ENCODE measurements at regions not wholly inside any gene's neighbourhood (a gene's known extent, or its start where the extent isn't known, plus 50 kb on each side); places are given as distances from the start of the nearest gene placed in this dataset.

DNA sequence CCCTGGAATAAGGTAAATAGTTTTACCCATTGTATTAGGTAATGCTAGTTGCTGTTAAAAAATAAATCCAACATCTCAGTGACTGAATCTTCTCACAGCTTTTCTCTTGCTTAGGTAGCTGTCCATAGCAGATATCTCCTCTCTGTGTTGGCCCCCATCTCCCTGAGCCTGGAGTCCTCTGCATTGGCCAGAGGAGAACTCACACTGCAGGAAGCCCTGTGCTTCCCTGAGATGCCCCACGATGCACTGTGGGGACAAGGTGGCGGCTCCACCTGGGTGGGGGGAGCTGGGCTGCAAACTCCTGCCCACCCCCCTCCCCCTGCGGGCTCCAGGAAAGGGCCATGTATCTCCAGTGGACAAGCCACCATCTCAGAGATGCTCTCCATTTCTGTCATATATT is 80.4 kb upstream of the SALL3 start:
- Histone ChIP-seq H3K9me3 (ENCODE audit: control insufficient read depth in 1 of 2, low read length in 2 of 2) (no peaks in the 10 kb centered on the region), H3K27ac (ENCODE audit: low read depth, low read length) (no peak overlapping the region), H3K4me3 (ENCODE audit: low read depth in 1 of 2, low read length in 2 of 2) (no peak overlapping the region), H3K9ac (ENCODE audit: low read depth in 1 of 2, low read length in 2 of 2) (no peak overlapping the region), H3K36me3 (ENCODE audit: control insufficient read depth in 1 of 2, insufficient read depth in 2 of 2, low read length in 2 of 2) (no peaks in the 10 kb centered on the region), H3K27me3 (ENCODE audit: control insufficient read depth in 1 of 2, insufficient read depth in 2 of 2, low read length in 2 of 2) (no peaks in the 10 kb centered on the region), H3K4me1 (ENCODE audit: control insufficient read depth in 1 of 2, insufficient read depth in 2 of 2, low read length in 2 of 2) (no peaks in the 10 kb centered on the region)

DNA sequence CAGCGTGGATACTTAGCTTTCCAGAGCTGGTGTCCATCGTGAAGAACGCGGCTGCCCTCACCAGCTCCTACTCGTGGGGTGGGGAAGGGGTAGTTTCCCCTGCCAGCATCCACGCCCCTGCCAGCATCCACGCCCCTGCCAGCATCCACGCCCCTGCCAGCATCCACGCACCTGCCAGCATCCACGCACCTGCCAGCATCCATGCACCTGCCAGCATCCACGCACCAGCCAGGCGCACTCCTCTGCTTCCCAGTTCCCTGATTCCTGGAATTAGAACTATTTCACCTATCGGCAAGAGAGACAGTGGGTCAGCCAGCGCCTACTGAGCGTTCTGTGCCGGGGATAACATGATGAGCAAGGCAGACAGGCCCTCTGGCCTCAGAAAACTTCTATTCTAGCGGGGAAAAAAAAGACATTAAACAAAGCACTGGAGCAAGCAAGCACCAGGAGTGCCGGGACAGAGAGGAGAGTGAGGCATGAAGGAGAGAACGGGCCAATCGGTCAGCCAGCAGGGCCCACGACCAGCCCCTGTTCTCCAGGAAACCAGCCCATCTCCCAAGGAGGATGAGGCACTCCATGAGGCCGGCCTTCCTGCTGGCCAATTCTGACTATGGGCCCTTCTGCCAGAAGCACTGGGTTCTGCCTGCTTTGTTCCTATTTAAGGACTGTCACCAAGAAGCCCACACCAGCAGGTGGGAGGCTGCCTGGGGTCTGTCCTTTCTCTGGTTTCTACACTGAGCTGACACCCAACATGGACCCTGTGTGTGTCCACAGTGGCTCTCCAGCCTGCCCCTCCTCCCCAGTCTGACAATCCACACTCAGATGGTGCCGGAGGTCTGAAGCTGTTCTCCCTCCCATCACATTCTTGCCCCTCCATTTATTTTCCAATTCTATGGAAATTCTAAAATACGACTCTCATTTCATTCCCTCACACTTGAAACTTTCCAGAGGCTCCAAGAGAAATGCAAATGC is 78.4 kb upstream of the SALL3 start:
- no peak overlapping the region for H3K27ac ChIP-seq (ENCODE audit: low read depth, low read length)
- H3K9me3 ChIP-seq (ENCODE audit: control insufficient read depth in 1 of 2, low read length in 2 of 2), result no peaks in the 10 kb centered on the region
- no peaks in the 10 kb centered on the region for H3K27me3 ChIP-seq (ENCODE audit: control insufficient read depth in 1 of 2, insufficient read depth in 2 of 2, low read length in 2 of 2)
- no peaks in the 10 kb centered on the region for H3K36me3 ChIP-seq (ENCODE audit: control insufficient read depth in 1 of 2, insufficient read depth in 2 of 2, low read length in 2 of 2)
- H3K4me1 ChIP-seq (ENCODE audit: control insufficient read depth in 1 of 2, insufficient read depth in 2 of 2, low read length in 2 of 2), result no peaks in the 10 kb centered on the region
- H3K9ac ChIP-seq (ENCODE audit: low read depth in 1 of 2, low read length in 2 of 2), result no peak overlapping the region
- H3K4me3 ChIP-seq (ENCODE audit: low read depth in 1 of 2, low read length in 2 of 2), result no peak overlapping the region

DNA sequence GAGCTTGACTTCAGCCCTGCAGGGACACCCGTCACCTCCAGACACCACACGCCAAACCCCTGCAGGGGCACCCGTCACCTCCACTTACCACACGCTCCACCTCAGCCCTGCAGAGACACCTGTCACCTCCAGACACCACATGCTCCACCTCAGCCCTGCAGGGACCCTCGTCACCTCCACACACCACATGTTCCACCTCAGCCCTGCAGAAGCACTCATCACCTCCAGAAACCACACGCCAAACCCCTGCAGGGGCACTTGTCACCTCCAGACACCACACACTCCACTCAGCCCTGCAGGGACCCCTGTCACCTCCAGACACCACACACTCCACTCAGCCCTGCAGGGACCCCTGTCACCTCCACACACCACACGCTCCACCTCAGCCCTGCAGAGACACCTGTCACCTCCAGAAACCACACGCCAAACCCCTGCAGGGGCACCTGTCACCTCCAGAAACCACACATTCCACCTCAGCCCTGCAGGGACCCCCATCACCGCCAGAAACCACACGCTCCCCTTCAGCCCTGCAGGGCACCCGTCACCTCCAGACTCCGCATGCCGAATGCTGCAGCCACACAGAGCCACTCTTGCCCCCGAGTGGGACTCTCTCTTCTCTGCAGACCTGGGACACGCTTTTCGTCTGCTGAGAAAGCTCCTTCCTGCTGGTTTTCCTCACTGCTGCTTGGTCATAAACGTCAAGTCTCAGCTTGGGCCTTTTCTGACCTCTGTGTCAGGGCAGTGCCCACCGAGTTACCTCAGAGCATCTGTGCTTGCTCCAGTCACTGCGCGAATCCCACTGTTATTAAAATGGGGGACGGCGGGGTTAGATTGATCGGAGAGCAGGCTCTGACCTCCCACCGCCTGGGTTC is 77.5 kb upstream of the SALL3 start:
- no peaks in the 10 kb centered on the region for H3K9me3 ChIP-seq (ENCODE audit: control insufficient read depth in 1 of 2, low read length in 2 of 2)
- no peak overlapping the region for H3K27ac ChIP-seq (ENCODE audit: low read depth, low read length)
- H3K9ac ChIP-seq (ENCODE audit: low read depth in 1 of 2, low read length in 2 of 2), result no peak overlapping the region
- no peaks in the 10 kb centered on the region for H3K27me3 ChIP-seq (ENCODE audit: control insufficient read depth in 1 of 2, insufficient read depth in 2 of 2, low read length in 2 of 2)
- H3K36me3 ChIP-seq (ENCODE audit: control insufficient read depth in 1 of 2, insufficient read depth in 2 of 2, low read length in 2 of 2), result no peaks in the 10 kb centered on the region
- H3K4me1 ChIP-seq (ENCODE audit: control insufficient read depth in 1 of 2, insufficient read depth in 2 of 2, low read length in 2 of 2), result no peaks in the 10 kb centered on the region
- H3K4me3 ChIP-seq (ENCODE audit: low read depth in 1 of 2, low read length in 2 of 2), result no peak overlapping the region

DNA sequence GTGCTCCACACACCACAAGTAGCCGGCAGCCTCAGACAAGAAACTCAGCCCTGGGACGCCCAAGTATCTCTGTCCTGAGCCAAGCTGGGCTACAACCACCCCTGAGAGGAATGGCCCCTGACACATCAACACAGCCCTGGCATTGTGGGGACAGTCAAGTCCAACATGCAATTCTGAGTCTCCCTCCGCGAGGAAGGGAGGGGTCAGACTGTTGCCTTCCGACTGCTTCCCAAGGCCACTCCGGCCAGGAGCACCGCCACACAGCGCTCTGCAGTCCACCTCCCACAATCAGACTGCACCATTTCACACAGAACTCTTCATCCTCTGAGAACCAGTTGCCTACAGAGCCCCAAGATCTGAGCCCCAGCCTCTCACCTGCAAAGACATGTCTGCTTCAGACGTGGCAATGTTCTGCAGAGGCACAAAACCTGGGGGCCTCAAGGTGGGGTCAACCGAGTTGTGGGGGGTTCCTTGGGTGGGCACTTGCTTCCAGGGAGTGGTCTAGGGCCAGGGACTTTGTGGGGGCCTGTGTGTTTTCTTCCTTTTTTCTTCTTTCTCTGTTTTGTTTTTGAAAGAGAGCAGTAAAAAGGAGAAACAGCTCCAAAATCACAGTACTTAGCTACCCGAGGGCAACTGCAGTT is 76.7 kb upstream of the SALL3 start:
- Histone ChIP-seq H3K9me3 (ENCODE audit: control insufficient read depth in 1 of 2, low read length in 2 of 2) (no peaks in the 10 kb centered on the region), H3K27ac (ENCODE audit: low read depth, low read length) (no peak overlapping the region), H3K4me1 (ENCODE audit: control insufficient read depth in 1 of 2, insufficient read depth in 2 of 2, low read length in 2 of 2) (no peaks in the 10 kb centered on the region), H3K27me3 (ENCODE audit: control insufficient read depth in 1 of 2, insufficient read depth in 2 of 2, low read length in 2 of 2) (no peaks in the 10 kb centered on the region), H3K36me3 (ENCODE audit: control insufficient read depth in 1 of 2, insufficient read depth in 2 of 2, low read length in 2 of 2) (no peaks in the 10 kb centered on the region), H3K4me3 (ENCODE audit: low read depth in 1 of 2, low read length in 2 of 2) (no peak overlapping the region), H3K9ac (ENCODE audit: low read depth in 1 of 2, low read length in 2 of 2) (no peak overlapping the region)

DNA sequence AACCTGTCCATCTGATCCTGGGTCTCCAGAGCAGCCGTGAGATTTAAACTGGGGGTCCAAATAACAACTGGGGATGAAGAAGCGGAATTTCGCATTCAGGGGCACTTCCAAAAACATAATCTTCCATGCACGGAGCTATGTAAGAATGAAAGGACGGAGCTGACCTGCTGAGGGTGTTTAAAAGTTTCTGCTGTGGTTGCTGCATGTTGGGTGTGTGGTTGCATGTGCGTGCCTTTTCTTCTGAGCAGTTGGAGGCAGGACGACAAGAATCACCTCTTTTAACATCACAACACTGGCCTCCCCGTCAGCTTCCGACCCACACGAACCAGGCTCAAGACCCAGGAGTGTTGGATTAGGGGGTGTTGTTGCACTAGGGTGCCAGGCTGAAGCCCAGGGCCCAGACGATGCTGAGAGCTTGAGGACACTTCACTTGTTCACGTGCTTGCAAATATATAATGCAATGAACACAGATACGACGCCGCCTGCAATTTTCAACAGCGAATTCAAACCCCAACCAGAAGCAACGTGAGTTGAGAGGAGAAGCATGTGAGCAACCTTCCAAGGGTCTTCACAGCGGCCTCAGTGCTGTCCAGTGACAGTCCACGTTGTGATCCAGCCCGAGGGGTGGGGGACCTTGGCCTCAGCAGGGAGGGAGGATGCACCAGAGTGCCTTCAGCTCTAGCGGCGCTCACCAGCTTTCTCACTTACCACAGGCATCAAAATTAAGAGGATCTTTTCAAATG is 76.0 kb upstream of the SALL3 start:
- Histone ChIP-seq H3K36me3 (ENCODE audit: control insufficient read depth in 1 of 2, insufficient read depth in 2 of 2, low read length in 2 of 2) (no peaks in the 10 kb centered on the region), H3K27me3 (ENCODE audit: control insufficient read depth in 1 of 2, insufficient read depth in 2 of 2, low read length in 2 of 2) (no peaks in the 10 kb centered on the region), H3K9me3 (ENCODE audit: control insufficient read depth in 1 of 2, low read length in 2 of 2) (no peaks in the 10 kb centered on the region), H3K4me3 (ENCODE audit: low read depth in 1 of 2, low read length in 2 of 2) (no peak overlapping the region), H3K27ac (ENCODE audit: low read depth, low read length) (no peak overlapping the region), H3K4me1 (ENCODE audit: control insufficient read depth in 1 of 2, insufficient read depth in 2 of 2, low read length in 2 of 2) (no peaks in the 10 kb centered on the region), H3K9ac (ENCODE audit: low read depth in 1 of 2, low read length in 2 of 2) (no peak overlapping the region)

DNA sequence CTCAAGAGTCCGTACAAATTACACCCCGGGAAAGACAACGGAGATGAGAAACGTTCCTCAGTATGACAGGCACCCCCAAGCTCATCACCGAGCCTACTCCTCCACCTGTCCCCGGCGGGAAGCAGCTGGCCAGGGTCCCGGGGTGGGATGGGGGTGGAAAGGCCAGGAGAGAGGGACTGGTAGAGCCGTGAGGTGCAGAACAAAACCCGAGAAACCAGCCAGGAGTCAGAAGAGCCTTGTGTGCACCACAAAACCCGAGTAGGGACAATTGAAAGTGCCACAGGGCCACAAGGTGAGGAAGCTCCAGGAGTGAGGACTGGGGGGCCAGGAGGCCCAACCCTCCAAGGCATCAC is 75.5 kb upstream of the SALL3 start:
- no peaks in the 10 kb centered on the region for H3K36me3 ChIP-seq (ENCODE audit: control insufficient read depth in 1 of 2, insufficient read depth in 2 of 2, low read length in 2 of 2)
- no peak overlapping the region for H3K9ac ChIP-seq (ENCODE audit: low read depth in 1 of 2, low read length in 2 of 2)
- H3K27ac ChIP-seq (ENCODE audit: low read depth, low read length), result no peak overlapping the region
- H3K9me3 ChIP-seq (ENCODE audit: control insufficient read depth in 1 of 2, low read length in 2 of 2), result no peaks in the 10 kb centered on the region
- H3K4me3 ChIP-seq (ENCODE audit: low read depth in 1 of 2, low read length in 2 of 2), result no peak overlapping the region
- no peaks in the 10 kb centered on the region for H3K4me1 ChIP-seq (ENCODE audit: control insufficient read depth in 1 of 2, insufficient read depth in 2 of 2, low read length in 2 of 2)
- H3K27me3 ChIP-seq (ENCODE audit: control insufficient read depth in 1 of 2, insufficient read depth in 2 of 2, low read length in 2 of 2), result no peaks in the 10 kb centered on the region

DNA sequence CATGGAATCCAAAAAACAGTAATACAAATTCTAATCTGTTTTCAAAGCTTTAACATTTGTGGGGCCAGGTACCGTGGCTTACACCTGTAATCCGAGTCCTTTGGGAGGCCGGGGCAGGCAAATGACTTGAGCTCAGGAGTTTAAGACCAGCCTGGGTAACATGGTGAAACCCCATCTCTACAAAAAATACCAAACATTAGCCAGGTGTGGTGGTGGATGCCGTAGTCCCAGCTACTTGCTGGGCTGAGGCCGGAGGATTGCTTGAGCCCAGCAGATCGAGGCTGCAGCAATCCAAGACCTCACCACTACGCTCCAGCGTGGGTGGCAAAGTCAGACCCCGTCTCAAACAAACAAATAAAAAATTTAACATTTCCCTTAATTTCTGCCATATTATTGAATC is 74.3 kb upstream of the SALL3 start:
- H3K27ac ChIP-seq (ENCODE audit: low read depth, low read length), result no peak overlapping the region
- H3K9me3 ChIP-seq (ENCODE audit: control insufficient read depth in 1 of 2, low read length in 2 of 2), result no peaks in the 10 kb centered on the region
- no peaks in the 10 kb centered on the region for H3K36me3 ChIP-seq (ENCODE audit: control insufficient read depth in 1 of 2, insufficient read depth in 2 of 2, low read length in 2 of 2)
- H3K4me1 ChIP-seq (ENCODE audit: control insufficient read depth in 1 of 2, insufficient read depth in 2 of 2, low read length in 2 of 2), result no peaks in the 10 kb centered on the region
- no peak overlapping the region for H3K4me3 ChIP-seq (ENCODE audit: low read depth in 1 of 2, low read length in 2 of 2)
- H3K27me3 ChIP-seq (ENCODE audit: control insufficient read depth in 1 of 2, insufficient read depth in 2 of 2, low read length in 2 of 2), result no peaks in the 10 kb centered on the region
- no peak overlapping the region for H3K9ac ChIP-seq (ENCODE audit: low read depth in 1 of 2, low read length in 2 of 2)

DNA sequence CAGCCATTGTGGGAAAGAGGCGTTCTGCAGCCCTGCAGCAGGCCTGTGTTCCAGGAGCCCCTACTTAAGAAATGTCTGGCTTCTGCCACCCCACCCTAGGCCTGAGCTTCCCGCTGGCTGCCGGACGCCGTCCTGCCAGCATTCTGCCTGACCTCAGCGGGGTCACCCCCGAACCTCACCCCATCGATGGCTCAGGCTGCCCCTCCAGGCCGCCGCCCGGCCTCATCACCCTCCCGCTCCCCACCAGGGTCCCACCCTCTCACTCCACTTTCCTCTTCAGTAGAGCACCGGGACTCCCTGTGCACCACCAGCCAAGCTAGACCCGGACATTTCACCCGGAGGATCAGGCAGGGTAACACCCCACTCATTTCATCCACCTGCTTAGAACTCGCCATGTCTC is 73.6 kb upstream of the SALL3 start:
- Histone ChIP-seq H3K4me1 (ENCODE audit: control insufficient read depth in 1 of 2, insufficient read depth in 2 of 2, low read length in 2 of 2) (no peaks in the 10 kb centered on the region), H3K27me3 (ENCODE audit: control insufficient read depth in 1 of 2, insufficient read depth in 2 of 2, low read length in 2 of 2) (no peaks in the 10 kb centered on the region)

DNA sequence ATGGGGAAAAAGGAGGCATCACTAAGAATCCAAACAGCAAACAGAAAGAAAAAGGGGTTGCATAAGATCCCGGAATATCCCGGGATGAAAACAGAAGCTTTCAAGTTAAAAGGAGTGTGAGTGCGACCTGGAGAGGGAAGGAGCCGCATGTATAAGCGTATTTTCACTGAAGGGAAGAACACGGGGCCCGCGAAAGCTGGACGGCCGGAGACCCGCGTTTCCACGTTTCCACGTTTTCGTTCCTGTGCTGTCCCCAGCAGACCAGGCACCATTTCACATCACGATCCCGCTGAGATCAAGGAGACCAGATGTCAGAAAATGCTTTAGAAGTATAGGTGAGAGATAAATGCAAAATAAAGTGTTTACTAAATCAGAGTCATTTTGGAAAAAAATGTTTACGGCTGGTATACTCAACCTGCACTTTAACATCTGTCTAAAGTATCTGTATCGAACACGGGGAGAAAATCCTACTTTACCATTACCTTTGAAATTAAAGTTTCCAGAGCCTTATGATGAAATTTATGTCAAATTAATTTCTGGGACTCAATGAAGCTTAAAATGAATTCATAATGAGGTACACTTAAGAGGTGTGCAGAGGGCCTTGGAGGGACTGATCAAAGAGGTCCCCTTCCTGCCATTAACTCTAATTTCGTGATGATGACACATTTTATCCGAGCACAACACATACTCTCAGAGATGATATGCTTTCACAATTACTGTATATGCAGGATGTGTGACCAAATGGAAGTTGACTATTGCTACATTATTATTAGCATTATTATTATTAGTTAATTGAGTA is 71.0 kb upstream of the SALL3 start:
- Histone ChIP-seq H3K4me3 (ENCODE audit: low read depth in 1 of 2, low read length in 2 of 2) (no peak overlapping the region), H3K4me1 (ENCODE audit: control insufficient read depth in 1 of 2, insufficient read depth in 2 of 2, low read length in 2 of 2) (no peaks in the 10 kb centered on the region), H3K27ac (ENCODE audit: low read depth, low read length) (no peak overlapping the region), H3K36me3 (ENCODE audit: control insufficient read depth in 1 of 2, insufficient read depth in 2 of 2, low read length in 2 of 2) (no peaks in the 10 kb centered on the region), H3K27me3 (ENCODE audit: control insufficient read depth in 1 of 2, insufficient read depth in 2 of 2, low read length in 2 of 2) (no peaks in the 10 kb centered on the region), H3K9ac (ENCODE audit: low read depth in 1 of 2, low read length in 2 of 2) (no peak overlapping the region), H3K9me3 (ENCODE audit: control insufficient read depth in 1 of 2, low read length in 2 of 2) (no peaks in the 10 kb centered on the region)

More for the DNA sequence above, 73.6 kb upstream of the SALL3 start:
- H3K4me3 ChIP-seq (ENCODE audit: low read depth in 1 of 2, low read length in 2 of 2), result no peak overlapping the region
- no peak overlapping the region for H3K9ac ChIP-seq (ENCODE audit: low read depth in 1 of 2, low read length in 2 of 2)
- H3K36me3 ChIP-seq (ENCODE audit: control insufficient read depth in 1 of 2, insufficient read depth in 2 of 2, low read length in 2 of 2), result no peaks in the 10 kb centered on the region
- H3K27ac ChIP-seq (ENCODE audit: low read depth, low read length), result no peak overlapping the region
- H3K9me3 ChIP-seq (ENCODE audit: control insufficient read depth in 1 of 2, low read length in 2 of 2), result no peaks in the 10 kb centered on the region

All from duodenal mucosa (tissue), 2 donors.